RWPE1 (cell line): ENCODE measurements at regions not wholly inside any gene's neighbourhood (a gene's known extent, or its start where the extent isn't known, plus 50 kb on each side); places are given as distances from the start of the nearest gene placed in this dataset.

ENCODE experiments used
- CTCF ChIA-PET: fragments of 350-600 bp; sonication (Branson Sonifier 250); formaldehyde crosslinking; extraction: SDS; loops from one replicate; lab custom pipeline; 2021; lab: Yijun Ruan, JAX
- POLR2A ChIA-PET: fragments of 400-600 bp; formaldehyde crosslinking; extraction: SDS; loops from one replicate; lab custom pipeline; 2020; ENCODE audit warnings: antibody characterized with exemption; ENCODE audit not compliant: low non-redundant PET; lab: Yijun Ruan, JAX
- DNase-seq: peaks from one replicate; pipeline ENCODE4 v3.0.0; 2012; ENCODE audit warnings: low spot score
- H3K27ac ChIP-seq: fragments of 450-650 bp; 2 replicates; pipeline ENCODE4 v1.5.1; 2017
- TF ChIP-seq, protein P1 (sequence below): fragments of 450-650 bp; conservative IDR thresholded peaks from 2 replicates; pipeline ENCODE4 v1.5.1; 2017; ENCODE audit warnings: low read depth, mild to moderate bottlenecking

DNA sequence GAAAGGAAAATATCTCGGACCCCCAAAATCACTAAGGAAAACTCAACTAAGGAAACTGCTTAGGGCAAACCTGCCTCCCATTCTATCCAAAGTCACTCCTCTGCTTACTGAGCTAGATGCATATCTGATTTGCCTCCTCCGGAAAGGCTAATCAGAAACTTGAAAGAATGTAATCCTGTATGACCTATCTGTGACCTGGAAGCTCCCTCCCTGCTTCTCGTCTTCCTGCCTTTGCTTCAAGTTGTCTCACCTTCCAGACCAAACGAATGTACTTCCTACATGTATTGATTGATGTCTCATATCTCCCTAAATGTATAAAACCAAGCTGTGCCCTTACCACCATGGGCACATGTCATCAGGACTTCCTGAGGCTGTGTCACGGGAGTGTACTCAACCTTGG is 58.1 kb upstream of the SEC61G start:
- CTCF ChIA-PET, result no interaction called here
- TF ChIP-seq, protein P1, sequence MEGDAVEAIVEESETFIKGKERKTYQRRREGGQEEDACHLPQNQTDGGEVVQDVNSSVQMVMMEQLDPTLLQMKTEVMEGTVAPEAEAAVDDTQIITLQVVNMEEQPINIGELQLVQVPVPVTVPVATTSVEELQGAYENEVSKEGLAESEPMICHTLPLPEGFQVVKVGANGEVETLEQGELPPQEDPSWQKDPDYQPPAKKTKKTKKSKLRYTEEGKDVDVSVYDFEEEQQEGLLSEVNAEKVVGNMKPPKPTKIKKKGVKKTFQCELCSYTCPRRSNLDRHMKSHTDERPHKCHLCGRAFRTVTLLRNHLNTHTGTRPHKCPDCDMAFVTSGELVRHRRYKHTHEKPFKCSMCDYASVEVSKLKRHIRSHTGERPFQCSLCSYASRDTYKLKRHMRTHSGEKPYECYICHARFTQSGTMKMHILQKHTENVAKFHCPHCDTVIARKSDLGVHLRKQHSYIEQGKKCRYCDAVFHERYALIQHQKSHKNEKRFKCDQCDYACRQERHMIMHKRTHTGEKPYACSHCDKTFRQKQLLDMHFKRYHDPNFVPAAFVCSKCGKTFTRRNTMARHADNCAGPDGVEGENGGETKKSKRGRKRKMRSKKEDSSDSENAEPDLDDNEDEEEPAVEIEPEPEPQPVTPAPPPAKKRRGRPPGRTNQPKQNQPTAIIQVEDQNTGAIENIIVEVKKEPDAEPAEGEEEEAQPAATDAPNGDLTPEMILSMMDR, result no peak
- no peak overlapping the region for H3K27ac ChIP-seq
- POLR2A ChIA-PET, result no interaction called here
- DNase-seq, result no peak

GRCh38 chr7:54823776-54824175 is 64.8 kb upstream of the SEC61G start:
- CTCF ChIA-PET, result no interaction called here
- TF ChIP-seq, protein P1, result no peak
- POLR2A ChIA-PET, result no interaction called here
- DNase-seq, result no peak
- H3K27ac ChIP-seq, result no peak overlapping the region

DNA sequence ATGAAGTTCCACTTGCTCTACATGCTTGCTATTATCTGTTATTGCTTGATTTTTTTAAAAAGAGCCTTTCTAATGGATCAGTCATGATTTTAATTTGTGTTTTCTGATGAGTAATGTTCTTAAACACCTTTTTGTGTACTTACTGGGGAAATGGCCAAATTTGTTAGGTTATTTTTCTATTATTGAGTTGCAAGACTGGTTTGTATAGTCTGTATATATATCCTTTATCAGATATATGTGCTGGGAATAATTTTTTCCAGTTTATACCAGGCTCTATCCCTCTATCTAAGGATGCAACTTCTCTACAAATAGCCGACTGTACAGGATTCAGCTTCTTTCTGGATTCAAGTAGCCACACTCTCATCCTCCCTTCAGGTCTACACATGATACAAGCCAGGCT is 65.6 kb upstream of the SEC61G start:
- no peak overlapping the region for H3K27ac ChIP-seq
- TF ChIP-seq, protein P1, result no peak
- CTCF ChIA-PET, result interaction anchor here (0.6 kb wide), 1 partner anchor 394 kb away, joined by 4 read pairs; no protein-coding TSS in a partner anchor
- DNase-seq, result no peak
- POLR2A ChIA-PET, result no interaction called here

- DNase-seq, result no peak
- no peak overlapping the region for H3K27ac ChIP-seq
- ChIA-PET CTCF (interaction anchor here (0.6 kb wide), 1 partner anchor 393 kb away, joined by 4 read pairs; no protein-coding TSS in a partner anchor), POLR2A (no interaction called here)
- TF ChIP-seq, protein P1, result no peak
Observed at GRCh38 chr7:54825368-54825767, 66.4 kb upstream of the SEC61G start.

- TF ChIP-seq, protein P1, result no peak
- ChIA-PET CTCF (no interaction called here), POLR2A (no interaction called here)
- no peak overlapping the region for H3K27ac ChIP-seq
- no peak for DNase-seq
Observed at GRCh38 chr7:54827734-54828133, 68.7 kb upstream of the SEC61G start.

GRCh38 chr7:54831046-54831643 is 72.1 kb upstream of the SEC61G start:
- POLR2A ChIA-PET, result interaction anchor here (0.7 to 0.8 kb wide), 2 partner anchors 154 to 187 kb away, joined by 3 read pairs; partner anchors contain the start of gene EGFR
- TF ChIP-seq, protein P1, result no peak
- DNase-seq, result peak; percentile 71
- CTCF ChIA-PET, result interaction anchor here (0.7 to 1.4 kb wide), 2 partner anchors 57 to 188 kb away, joined by 3 read pairs; partner anchors contain the start of gene EGFR
- H3K27ac ChIP-seq, result no peak overlapping the region
